GM11168 (cell line): ENCODE measurements at regions not wholly inside any gene's neighbourhood (a gene's known extent, or its start where the extent isn't known, plus 50 kb on each side); places are given as distances from the start of the nearest gene placed in this dataset.
"Not testable (repeated sequence)": the region's sequence is repeated elsewhere in the genome, so short reads cannot be mapped to it uniquely, and the experiment has no call there.

Source experiments
- in situ Hi-C: fragments of 300-500 bp; cut with MboI; formaldehyde crosslinking; loops from one replicate; pipeline ENCODE4 v1.12.0; 2022; ENCODE audit warnings: low sequenced_read_pairs; ENCODE audit not compliant: unreplicated experiment

- in situ Hi-C loops, result not testable (repeated sequence)
These were observed 206.3 kb upstream of the IRF2BP2 start for GRCh38 chr1:234816186-234816851.

GRCh38 chr1:234815295-234815815 is 205.4 kb upstream of the IRF2BP2 start:
- in situ Hi-C loops, result not testable (repeated sequence)

DNA sequence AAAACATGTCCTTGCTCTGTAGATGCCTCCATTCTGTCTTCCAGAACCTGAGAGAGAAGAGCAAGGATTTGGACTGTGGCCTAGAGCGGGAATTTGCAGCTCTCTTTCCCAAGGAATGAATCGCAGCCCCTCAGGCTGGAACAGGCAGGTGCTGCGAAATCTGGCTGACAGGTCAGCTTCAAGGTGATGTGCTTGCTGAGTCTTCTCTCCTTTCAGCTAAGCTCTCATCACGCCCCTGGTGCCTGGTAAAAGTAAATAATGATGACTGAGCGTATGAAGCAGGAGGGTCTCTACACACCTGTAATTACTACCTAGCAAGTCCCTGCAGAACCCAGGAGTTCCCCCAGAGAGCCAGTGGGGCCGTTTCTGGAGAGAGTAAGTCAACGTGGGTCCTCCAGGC is 204.3 kb upstream of the IRF2BP2 start:
- in situ Hi-C loops, result not testable (repeated sequence)

DNA sequence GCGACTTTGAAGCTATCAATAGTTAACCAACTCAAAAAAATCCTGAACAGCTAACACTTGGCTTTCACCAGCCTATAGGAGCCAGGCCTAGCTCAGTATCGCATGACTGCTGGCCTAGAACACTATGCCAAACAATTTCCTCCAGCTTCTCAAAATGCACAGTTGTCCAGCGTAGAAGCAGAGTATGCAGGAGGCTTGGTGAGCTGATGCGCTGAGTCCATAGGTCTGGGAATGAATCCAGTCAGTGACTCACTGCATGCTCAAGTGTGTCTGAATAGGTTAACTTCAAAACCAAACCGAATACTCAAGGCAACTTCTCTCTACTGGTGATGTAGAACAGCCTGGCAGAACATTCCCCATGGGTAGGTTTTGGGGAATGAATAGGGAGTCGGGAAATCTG is 201.8 kb upstream of the IRF2BP2 start:
- in situ Hi-C loops, result not testable (repeated sequence)

- in situ Hi-C loops, result not testable (repeated sequence)
These were observed 200.7 kb upstream of the IRF2BP2 start for GRCh38 chr1:234810726-234811125.

- in situ Hi-C loops, result not testable (repeated sequence)
These were observed 199.9 kb upstream of the IRF2BP2 start for GRCh38 chr1:234809854-234810245.

- in situ Hi-C loops, result not testable (repeated sequence)
These were observed 199.2 kb upstream of the IRF2BP2 start for GRCh38 chr1:234808943-234809853.

DNA sequence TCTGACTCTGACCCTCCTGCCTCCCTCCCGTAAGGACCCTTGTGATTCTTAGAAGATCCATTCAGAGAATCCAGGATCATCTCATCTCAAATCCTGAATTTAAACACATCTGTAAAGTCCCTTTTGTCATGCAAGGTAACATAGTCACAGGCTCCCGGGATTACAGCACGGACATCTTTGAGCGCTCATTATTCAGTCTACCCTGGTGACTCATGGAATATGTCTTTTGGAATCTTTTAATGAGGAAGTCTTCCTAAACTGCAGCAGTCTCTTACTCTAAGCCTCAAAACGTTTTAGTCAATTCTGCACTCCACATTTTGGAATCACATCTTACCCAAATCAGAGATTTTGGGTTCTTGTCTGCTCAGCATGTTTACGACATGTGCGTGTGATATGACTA is 198.5 kb upstream of the IRF2BP2 start:
- in situ Hi-C loops, result not testable (repeated sequence)

GRCh38 chr1:234807705-234808104 is 197.7 kb upstream of the IRF2BP2 start:
- in situ Hi-C loops, result not testable (repeated sequence)

DNA sequence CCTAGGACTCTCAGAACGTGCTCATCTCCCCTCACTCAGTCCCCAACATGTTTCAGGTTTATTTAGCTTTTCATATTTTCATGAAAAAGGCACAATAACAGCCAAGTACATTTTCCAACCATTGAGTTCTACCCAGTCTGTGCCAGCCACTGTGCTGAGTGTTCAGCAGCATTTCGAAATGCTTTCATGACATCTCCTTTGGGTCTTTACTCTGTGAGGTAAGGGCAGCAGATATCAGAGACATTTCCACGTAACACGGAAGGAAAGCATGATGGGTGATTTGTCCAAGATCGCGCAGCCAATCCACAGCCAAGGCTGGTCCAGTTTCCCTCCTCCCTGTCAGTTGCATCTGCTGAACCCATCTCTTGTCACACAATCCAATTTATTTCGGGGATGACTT is 192.6 kb upstream of the IRF2BP2 start:
- in situ Hi-C loops, result not testable (repeated sequence)

DNA sequence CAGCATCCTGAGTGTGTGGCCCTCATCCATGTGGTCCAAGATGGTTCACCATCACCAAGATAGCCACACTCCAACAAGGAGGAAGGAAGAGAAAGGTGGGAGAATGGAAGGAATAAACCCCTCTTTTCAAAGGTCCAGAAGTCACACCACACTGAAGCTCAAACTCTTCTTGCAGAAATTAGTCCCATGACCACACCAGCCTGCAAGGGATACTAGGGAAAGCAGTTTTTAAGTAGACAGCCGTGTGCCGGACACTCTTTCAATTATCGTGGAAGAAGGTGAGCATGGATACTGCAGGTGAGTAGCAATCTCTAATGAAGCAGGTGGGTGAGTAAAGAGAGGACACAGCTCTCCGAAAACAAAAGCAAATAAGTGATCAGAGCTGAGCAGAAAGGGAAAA is 191.7 kb upstream of the IRF2BP2 start:
- in situ Hi-C loops, result not testable (repeated sequence)

GRCh38 chr1:234801147-234801546 is 191.2 kb upstream of the IRF2BP2 start:
- in situ Hi-C loops, result not testable (repeated sequence)

- in situ Hi-C loops, result not testable (repeated sequence)
These were observed 190.6 kb upstream of the IRF2BP2 start for GRCh38 chr1:234800563-234800962.

GRCh38 chr1:234799021-234799689 is 189.2 kb upstream of the IRF2BP2 start:
- in situ Hi-C loops, result not testable (repeated sequence)

DNA sequence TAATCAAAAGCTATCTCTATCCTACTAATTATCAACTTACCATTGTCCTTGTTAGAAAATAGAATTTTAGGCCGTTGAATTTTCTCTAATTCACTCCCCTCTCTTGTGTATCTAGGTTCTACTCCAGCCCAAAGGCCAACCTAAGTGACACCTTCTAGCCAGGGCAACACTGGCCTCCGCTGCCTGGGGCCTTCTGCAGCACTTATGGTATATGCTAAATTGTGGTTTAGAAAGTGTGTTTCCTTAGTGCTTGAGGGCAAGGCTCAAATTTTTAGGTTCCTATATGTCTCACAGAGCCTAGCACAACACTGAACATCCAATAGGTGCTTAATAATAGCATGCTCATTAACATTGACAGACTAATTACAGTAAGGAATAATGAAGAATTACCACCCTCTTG is 187.2 kb upstream of the IRF2BP2 start:
- in situ Hi-C loops, result not testable (repeated sequence)

GRCh38 chr1:234796438-234796792 is 186.4 kb upstream of the IRF2BP2 start:
- in situ Hi-C loops, result not testable (repeated sequence)

DNA sequence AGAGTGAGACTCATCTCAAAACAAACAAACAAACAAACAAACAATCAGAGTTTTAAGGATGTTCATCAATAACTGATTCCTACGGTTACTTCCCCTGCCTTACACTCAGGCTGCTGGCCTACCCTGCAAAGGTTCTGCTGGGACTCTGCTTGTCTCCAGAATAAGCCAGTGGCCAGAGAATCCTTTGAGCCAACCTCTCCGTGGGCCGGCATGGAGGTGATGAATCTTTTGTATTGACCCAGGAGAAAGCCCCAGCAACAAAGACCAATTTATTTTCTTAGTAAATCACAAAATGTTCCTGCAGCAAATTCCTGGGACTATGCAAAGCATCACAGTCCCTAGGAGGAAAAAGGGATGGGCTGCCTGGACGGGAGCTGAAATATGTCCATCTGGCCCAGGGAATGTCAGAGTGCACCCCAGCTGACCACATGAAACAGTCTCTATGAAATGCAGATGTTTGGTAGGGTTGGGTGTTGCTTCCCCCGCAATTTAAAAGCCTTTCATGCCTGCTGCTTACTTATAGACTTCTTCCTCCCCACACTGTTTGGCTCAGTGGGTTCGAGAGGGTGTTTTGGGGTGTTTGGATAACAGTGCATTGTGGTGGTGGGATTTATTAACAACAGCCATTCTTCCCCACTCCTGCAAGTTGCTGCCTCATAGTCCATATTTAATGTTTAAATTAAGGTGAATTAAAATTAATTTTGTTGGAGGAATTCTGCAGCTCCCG is 185.9 kb upstream of the IRF2BP2 start:
- in situ Hi-C loops, result not testable (repeated sequence)

DNA sequence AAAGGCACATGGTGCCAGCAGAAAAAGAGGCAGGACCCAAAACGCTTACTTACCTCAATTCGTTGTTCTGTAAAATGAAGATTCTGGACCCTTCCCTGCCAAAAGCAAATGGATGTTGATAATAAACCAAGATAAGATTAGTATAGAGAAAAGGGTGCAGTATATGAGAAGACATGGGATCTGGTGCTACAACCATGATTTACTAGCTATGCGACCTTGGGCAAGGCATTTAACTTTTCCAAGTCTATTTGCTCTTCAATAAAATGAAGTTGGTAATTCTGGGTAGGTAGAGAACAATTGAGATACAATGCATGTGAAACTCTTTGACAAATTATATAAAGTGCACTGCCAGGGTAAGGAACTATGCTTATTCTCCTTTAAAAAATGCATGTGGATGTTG is 185.0 kb upstream of the IRF2BP2 start:
- in situ Hi-C loops, result not testable (repeated sequence)

DNA sequence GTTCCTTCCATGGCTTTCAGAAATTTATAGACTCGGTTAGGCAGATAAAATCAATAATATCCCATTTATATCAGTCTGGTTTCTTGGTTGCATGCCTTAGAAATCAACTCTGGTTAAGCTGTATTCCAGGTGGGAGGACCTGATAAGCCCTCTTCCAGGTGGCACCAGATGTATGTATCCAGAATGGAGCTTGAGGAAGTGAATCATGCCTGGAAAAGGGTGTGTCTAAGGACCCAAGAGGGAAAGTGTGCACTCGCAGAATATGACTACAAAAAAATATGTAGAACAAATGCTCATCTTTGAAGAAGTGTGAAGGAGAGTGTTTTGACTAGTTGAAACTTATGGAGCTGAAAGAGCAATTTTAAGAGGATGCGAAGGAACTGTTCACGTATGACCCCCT is 184.5 kb upstream of the IRF2BP2 start:
- in situ Hi-C loops, result not testable (repeated sequence)

- in situ Hi-C loops, result not testable (repeated sequence)
These were observed 183.9 kb upstream of the IRF2BP2 start for GRCh38 chr1:234793924-234794323.
